BLaER1 (cell line): ENCODE measurements at regions not wholly inside any gene's neighbourhood (a gene's known extent, or its start where the extent isn't known, plus 50 kb on each side); places are given as distances from the start of the nearest gene placed in this dataset.

ENCODE experiments used
- H3K27ac ChIP-seq: shearing (Covaris generic); formaldehyde crosslinking; 2 replicates; pipeline ENCODE4 v1.8.1; 2022
- H3K27me3 ChIP-seq: shearing (Covaris generic); formaldehyde crosslinking; 2 replicates; pipeline ENCODE4 v1.8.1; 2022
- H3K36me3 ChIP-seq: shearing (Covaris generic); formaldehyde crosslinking; 2 replicates; pipeline ENCODE4 v1.8.1; 2022
- H3K4me1 ChIP-seq: shearing (Covaris generic); formaldehyde crosslinking; 2 replicates; pipeline ENCODE4 v1.8.1; 2022
- H3K4me2 ChIP-seq: shearing (Covaris generic); formaldehyde crosslinking; 2 replicates; pipeline ENCODE4 v1.8.1; 2022
- H3K4me3 ChIP-seq: shearing (Covaris generic); formaldehyde crosslinking; 2 replicates; pipeline ENCODE4 v1.8.1; 2022
- H3K9ac ChIP-seq: shearing (Covaris generic); formaldehyde crosslinking; 2 replicates; pipeline ENCODE4 v1.8.1; 2022
- H3K9me3 ChIP-seq: shearing (Covaris generic); formaldehyde crosslinking; 2 replicates; pipeline ENCODE4 v1.8.1; 2022
- H4K20me1 ChIP-seq: shearing (Covaris generic); formaldehyde crosslinking; 2 replicates; pipeline ENCODE4 v1.8.1; 2022
- Cebpa-rat ChIP-seq: shearing (Covaris generic); IDR thresholded peaks from 2 replicates; pipeline ENCODE4 v1.8.1; 2022

DNA sequence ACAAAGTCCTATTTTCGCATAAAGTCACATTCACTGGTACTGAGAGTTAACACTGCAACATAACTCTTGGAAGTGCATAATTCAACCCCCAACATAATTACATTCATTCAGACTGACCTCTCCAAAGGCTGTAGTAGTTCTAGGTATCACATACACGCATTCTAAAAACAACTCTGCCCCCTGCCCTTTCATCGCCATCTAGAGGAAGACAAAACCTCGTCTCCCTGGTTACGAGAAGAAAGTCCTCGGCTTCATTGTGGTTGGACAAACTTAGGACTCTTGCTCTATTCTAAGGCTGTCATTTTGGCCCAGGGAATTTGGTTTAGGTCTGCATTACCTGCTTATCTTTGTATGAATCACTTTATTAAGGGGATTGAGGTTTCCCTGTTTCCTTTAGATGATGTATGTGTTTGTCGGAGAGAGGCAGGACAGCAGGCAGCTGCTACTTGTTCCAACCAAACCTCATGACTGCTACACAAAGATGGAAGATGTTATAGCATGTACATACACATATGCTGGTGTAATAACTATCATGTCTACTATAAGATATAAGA, 215.4 kb upstream of the NRXN1 start:
- no peaks in the 10 kb centered on the region for H3K4me1 ChIP-seq
- no peak overlapping the region for H3K9ac ChIP-seq
- no peak overlapping the region for H3K4me2 ChIP-seq
- H3K27ac ChIP-seq = no peak overlapping the region
- no peaks in the 10 kb centered on the region for H3K27me3 ChIP-seq
- H3K4me3 ChIP-seq = no peak overlapping the region
- H4K20me1 ChIP-seq = no peaks in the 10 kb centered on the region
- no peaks in the 10 kb centered on the region for H3K9me3 ChIP-seq
- no peaks in the 10 kb centered on the region for H3K36me3 ChIP-seq
- TF ChIP-seq Cebpa-rat = no peak

DNA sequence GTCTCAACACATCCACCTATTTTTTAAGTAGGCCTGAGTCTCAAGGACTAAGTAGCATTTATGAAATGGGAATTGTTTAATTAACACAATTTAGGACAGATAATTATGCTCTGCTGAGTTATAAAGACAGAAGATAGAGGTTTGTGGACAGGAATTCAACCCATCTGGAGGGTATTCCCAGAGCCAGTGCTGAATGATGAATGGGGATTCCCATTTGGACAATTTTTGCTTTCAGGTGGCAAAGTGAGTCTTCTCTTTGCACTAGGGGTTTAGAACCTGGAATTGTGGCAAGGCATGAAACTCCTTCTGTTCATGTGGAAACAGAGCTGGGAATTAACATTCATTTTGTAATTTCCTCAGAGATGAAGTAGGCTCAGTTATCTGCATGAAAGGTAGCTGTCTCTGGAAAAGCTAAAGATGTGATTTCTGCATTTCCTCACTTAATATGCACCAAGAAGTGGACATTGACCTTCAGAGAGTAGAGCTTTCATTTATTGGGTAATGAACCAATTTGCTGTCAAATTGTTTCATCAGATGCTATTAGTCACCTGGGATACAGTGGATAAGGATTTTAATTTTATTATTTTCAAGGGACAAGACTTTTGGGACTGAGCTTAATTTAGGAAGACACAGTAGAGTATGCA, 212.1 kb upstream of the NRXN1 start:
- no peaks in the 10 kb centered on the region for H3K4me1 ChIP-seq
- H3K27ac ChIP-seq = no peak overlapping the region
- no peaks in the 10 kb centered on the region for H3K36me3 ChIP-seq
- no peaks in the 10 kb centered on the region for H4K20me1 ChIP-seq
- no peaks in the 10 kb centered on the region for H3K9me3 ChIP-seq
- no peaks in the 10 kb centered on the region for H3K27me3 ChIP-seq
- H3K4me2 ChIP-seq = no peak overlapping the region
- H3K4me3 ChIP-seq = no peak overlapping the region
- no peak for TF ChIP-seq Cebpa-rat
- H3K9ac ChIP-seq = no peak overlapping the region

DNA sequence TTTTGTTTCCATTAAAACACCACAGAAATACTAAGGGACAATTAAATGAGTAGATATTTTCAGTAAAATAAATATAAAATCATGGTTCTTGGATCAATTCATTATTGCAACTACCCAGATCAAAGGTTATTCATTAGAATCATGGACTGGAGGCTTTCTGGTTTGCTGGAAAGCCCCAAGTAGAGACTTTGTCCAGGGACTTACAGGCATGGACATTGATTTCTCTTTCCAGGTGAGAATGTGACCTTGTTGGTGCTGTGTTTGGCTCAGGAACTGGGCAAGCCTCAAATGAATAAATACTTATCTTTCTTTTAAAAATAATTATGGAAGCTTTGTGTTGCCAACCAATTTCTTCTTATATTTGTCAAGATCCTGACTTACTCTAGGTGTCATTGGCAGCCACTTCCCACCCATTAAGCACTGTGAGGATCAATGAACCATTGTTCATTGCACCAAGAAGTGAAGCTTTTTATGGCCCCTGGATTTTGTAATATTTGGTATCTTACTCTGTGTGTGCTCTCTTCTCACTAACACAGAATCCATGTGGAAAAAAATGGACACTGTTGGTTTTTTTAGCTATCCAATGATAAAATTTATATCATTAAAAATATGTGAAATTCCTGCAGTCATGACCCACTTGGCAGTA, 205.8 kb upstream of the NRXN1 start:
- no peaks in the 10 kb centered on the region for H3K4me1 ChIP-seq
- H3K9ac ChIP-seq = no peak overlapping the region
- no peak overlapping the region for H3K4me3 ChIP-seq
- no peak overlapping the region for H3K4me2 ChIP-seq
- H3K36me3 ChIP-seq = no peaks in the 10 kb centered on the region
- no peaks in the 10 kb centered on the region for H4K20me1 ChIP-seq
- H3K27me3 ChIP-seq = no peaks in the 10 kb centered on the region
- peaks cover 6% of the 10 kb centered on the region; the same call in 1 of the 2 replicates for H3K9me3 ChIP-seq
- TF ChIP-seq Cebpa-rat = no peak
- no peak overlapping the region for H3K27ac ChIP-seq

DNA sequence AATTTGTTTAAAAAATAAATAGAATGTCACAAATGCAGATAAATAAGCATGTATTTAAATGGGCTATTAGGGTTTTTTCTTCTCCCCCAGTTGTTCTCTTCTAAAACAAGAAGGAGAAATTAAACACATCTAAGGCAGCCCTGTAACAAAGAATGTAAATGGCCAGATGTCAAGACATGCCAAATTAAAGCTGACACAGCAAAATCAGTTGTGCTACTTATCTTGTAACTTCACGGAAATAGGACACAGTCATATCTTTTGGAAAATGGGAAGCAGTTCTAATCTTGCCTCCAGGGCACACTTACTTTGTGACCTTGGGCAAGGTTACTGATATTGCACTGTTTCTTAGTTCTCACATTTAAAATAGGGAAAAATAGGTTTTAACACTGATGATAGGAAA, 200.1 kb upstream of the NRXN1 start:
- no peak overlapping the region for H3K4me3 ChIP-seq
- no peak overlapping the region for H3K4me2 ChIP-seq
- no peak for TF ChIP-seq Cebpa-rat
- H3K27me3 ChIP-seq = no peaks in the 10 kb centered on the region
- no peaks in the 10 kb centered on the region for H4K20me1 ChIP-seq
- H3K27ac ChIP-seq = no peak overlapping the region
- H3K4me1 ChIP-seq = no peaks in the 10 kb centered on the region
- H3K9me3 ChIP-seq = peaks cover 6% of the 10 kb centered on the region; the same call in 1 of the 2 replicates
- H3K9ac ChIP-seq = no peak overlapping the region
- no peaks in the 10 kb centered on the region for H3K36me3 ChIP-seq

DNA sequence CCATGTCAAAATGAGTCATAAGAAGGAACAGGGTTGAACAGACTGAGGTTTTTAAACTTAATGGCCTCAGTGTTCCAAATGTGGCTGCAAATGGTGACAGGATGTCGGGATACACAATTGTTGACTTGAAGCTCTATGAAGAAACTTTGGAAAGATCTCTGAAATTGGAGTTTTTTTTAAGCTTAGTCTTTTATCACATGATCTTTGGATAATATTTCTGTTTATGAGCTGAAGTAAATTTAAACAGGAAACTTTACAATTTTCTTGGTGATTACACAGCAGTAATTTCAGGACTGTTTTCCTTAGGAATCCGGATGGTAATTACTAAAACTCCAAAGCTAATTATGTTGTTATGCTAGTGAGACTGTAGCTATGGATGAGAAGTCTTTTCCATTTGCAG, 199.1 kb upstream of the NRXN1 start:
- H3K27ac ChIP-seq = no peak overlapping the region
- no peaks in the 10 kb centered on the region for H4K20me1 ChIP-seq
- H3K36me3 ChIP-seq = no peaks in the 10 kb centered on the region
- H3K4me1 ChIP-seq = no peaks in the 10 kb centered on the region
- no peak overlapping the region for H3K9ac ChIP-seq
- peaks cover 6% of the 10 kb centered on the region; the same call in 1 of the 2 replicates for H3K9me3 ChIP-seq
- no peak overlapping the region for H3K4me2 ChIP-seq
- H3K27me3 ChIP-seq = no peaks in the 10 kb centered on the region
- no peak for TF ChIP-seq Cebpa-rat
- H3K4me3 ChIP-seq = no peak overlapping the region

DNA sequence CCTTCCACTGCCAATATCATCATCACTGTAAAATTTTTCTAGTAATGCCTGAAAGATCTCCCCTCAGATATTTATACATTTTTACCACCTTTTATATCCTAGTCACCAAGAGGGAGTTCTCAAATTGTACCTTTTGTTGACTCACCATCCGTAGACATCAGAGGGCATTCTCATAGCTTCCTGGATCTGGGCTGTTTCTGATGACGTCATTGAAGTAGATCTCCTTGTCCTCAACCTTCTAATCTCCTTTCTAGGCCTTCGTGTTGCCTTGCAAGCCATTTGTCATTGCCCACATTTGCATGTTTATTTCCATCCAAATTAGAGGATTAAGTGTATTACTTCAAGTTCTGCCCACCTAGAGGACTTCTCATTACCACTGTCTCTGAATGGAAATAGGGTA, 193.4 kb upstream of the NRXN1 start:
- Histone ChIP-seq H3K4me2 (no peak overlapping the region), H4K20me1 (no peaks in the 10 kb centered on the region), H3K4me1 (no peaks in the 10 kb centered on the region), H3K4me3 (no peak overlapping the region), H3K9ac (no peak overlapping the region), H3K27ac (no peak overlapping the region), H3K27me3 (no peaks in the 10 kb centered on the region), H3K9me3 (no peaks in the 10 kb centered on the region), H3K36me3 (no peaks in the 10 kb centered on the region)
- TF ChIP-seq Cebpa-rat = no peak

DNA sequence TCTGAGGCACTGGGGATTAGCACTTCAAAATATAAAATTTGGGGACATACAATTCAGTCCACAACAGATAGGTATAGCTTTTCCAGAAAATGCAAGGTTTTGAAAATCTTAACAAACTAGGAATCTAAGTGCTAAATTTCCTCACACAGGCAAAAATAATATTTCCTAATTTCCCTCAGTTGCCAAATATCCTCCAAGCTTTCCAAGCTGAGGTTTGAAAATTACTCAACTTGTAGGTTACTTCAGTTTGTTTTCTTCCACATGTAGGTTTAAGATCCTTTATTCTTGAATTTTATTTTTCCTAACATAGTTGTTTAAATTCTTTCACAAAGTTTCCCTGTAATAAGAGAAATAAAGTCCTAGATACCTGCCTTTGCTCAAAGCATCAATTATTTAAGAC, 192.9 kb upstream of the NRXN1 start:
- Histone ChIP-seq H3K9ac (no peak overlapping the region), H3K36me3 (no peaks in the 10 kb centered on the region), H3K27me3 (no peaks in the 10 kb centered on the region), H3K4me1 (no peaks in the 10 kb centered on the region), H4K20me1 (no peaks in the 10 kb centered on the region), H3K4me2 (no peak overlapping the region), H3K4me3 (no peak overlapping the region), H3K9me3 (no peaks in the 10 kb centered on the region), H3K27ac (no peak overlapping the region)
- TF ChIP-seq Cebpa-rat = no peak

DNA sequence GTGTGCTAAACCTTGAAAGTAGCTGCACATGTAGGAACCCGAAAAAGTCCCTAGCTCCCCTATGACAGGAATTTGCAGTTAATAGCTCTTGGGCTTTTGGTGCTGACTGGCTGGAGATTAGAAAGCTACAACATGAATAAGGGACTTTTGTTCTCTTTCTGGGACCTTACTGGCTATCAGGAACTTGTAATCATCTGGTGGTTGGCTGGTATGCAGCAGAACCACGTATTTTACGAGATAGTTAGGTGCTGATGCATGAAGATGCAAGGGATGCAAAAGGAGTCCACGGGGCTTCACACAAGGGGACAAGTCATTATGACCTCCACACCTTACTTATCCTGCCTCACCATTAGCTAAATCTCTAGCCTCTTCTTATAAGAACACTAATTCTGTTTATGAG, 190.2 kb upstream of the NRXN1 start:
- Histone ChIP-seq H3K9ac (no peak overlapping the region), H3K9me3 (no peaks in the 10 kb centered on the region), H3K4me2 (no peak overlapping the region), H3K4me1 (no peaks in the 10 kb centered on the region), H3K36me3 (no peaks in the 10 kb centered on the region), H3K27ac (no peak overlapping the region), H3K4me3 (no peak overlapping the region), H4K20me1 (no peaks in the 10 kb centered on the region), H3K27me3 (no peaks in the 10 kb centered on the region)
- no peak for TF ChIP-seq Cebpa-rat

DNA sequence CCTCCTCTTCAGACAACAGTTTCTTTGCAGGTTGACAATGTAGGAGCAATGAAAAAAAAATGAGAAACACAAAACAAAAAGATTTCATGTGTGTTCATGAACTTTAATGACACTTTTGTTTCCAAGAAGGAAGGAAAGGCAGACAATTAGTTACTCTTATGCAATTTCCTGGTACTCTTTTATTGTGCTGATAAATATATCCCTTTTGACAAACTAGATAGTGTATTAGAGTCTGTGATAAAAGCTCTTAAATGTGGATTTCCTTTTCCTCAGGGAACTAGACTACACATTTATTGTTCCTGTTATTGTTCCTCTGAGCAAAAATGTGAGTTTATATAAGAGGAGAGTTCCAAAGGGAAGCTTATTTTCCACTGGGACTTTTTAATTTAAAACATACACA, 188.7 kb upstream of the NRXN1 start:
- Histone ChIP-seq H3K4me3 (no peak overlapping the region), H3K27me3 (no peaks in the 10 kb centered on the region), H4K20me1 (no peaks in the 10 kb centered on the region), H3K4me2 (no peak overlapping the region), H3K9ac (no peak overlapping the region), H3K9me3 (no peaks in the 10 kb centered on the region), H3K27ac (no peak overlapping the region), H3K4me1 (no peaks in the 10 kb centered on the region), H3K36me3 (no peaks in the 10 kb centered on the region)
- no peak for TF ChIP-seq Cebpa-rat

DNA sequence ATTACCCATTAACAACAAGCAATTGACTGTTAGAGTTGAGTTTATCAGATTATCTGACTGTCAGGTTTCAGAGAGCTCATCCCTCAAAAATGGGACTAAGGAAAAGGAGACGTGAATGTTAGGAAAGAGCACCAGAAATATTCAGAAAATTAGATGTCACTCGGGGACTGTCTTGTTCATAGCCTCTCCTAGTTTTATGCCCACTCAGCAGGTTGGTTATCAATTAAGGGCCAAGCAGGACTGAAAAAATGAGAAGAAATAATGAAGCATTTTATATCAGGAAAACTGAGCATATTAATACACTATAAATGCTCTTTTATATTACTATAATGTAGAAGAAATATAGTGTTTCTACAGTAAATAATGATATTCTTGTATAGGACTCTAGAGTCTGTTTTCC, 188.1 kb upstream of the NRXN1 start:
- Histone ChIP-seq H3K27ac (no peak overlapping the region), H3K9me3 (no peaks in the 10 kb centered on the region), H3K4me1 (no peaks in the 10 kb centered on the region), H3K4me3 (no peak overlapping the region), H3K36me3 (no peaks in the 10 kb centered on the region), H3K27me3 (no peaks in the 10 kb centered on the region), H3K9ac (no peak overlapping the region), H4K20me1 (no peaks in the 10 kb centered on the region), H3K4me2 (no peak overlapping the region)
- TF ChIP-seq Cebpa-rat = no peak
